MCF 10A (cell line): ENCODE measurements at regions not wholly inside any gene's neighbourhood (a gene's known extent, or its start where the extent isn't known, plus 50 kb on each side); places are given as distances from the start of the nearest gene placed in this dataset.

Experiments used
- BruUV-seq: library from RNA; stranded (reverse); fragments of 400-500 nt; replicated peaks from 2 replicates; lab custom pipeline; 2021; lab: Mats Ljungman, UMichigan
- CTCF ChIA-PET: fragments of 300-600 bp; sonication (Branson Sonifier 250); formaldehyde crosslinking; extraction: SDS; loops from one replicate; lab custom pipeline; 2021; ENCODE audit warnings: antibody characterized with exemption, inconsistent platforms; lab: Yijun Ruan, JAX
- POLR2A ChIA-PET: fragments of 300-600, 350-650 bp; sonication (Branson Sonifier 250); formaldehyde crosslinking; extraction: SDS; loops from one replicate; lab custom pipeline; 2020; ENCODE audit warnings: antibody characterized with exemption, inconsistent platforms; lab: Yijun Ruan, JAX
- DNase-seq: peaks from one replicate; pipeline ENCODE4 v3.0.0-alpha.2; 2018; ENCODE audit not compliant: unreplicated experiment
- H3K27ac Mint-ChIP-seq: one replicate; pipeline ENCODE4 v1.8.0; 2022; ENCODE audit warnings: mild to moderate bottlenecking, low read depth, mixed read lengths; ENCODE audit not compliant: unreplicated experiment
- H3K27me3 Mint-ChIP-seq: one replicate; pipeline ENCODE4 v1.8.0; 2022; ENCODE audit warnings: mixed read lengths; ENCODE audit not compliant: insufficient read depth, unreplicated experiment
- H3K36me3 Mint-ChIP-seq: one replicate; pipeline ENCODE4 v1.8.0; 2022; ENCODE audit warnings: mild to moderate bottlenecking, moderate library complexity, mixed read lengths; ENCODE audit not compliant: insufficient read depth, unreplicated experiment
- H3K4me1 Mint-ChIP-seq: one replicate; pipeline ENCODE4 v1.8.0; 2022; ENCODE audit warnings: mixed read lengths; ENCODE audit not compliant: insufficient read depth, unreplicated experiment
- H3K4me3 Mint-ChIP-seq: one replicate; pipeline ENCODE4 v1.8.0; 2022; ENCODE audit warnings: mild to moderate bottlenecking, moderate library complexity, mixed read lengths; ENCODE audit not compliant: unreplicated experiment
- H3K9me3 Mint-ChIP-seq: one replicate; pipeline ENCODE4 v1.8.0; 2022; ENCODE audit warnings: mixed read lengths; ENCODE audit not compliant: unreplicated experiment
- intact Hi-C: fragments of 100-400 bp; cut with micrococcal nuclease; formaldehyde crosslinking; loops from 2 replicates; pipeline ENCODE4 v1.14.1; 2022
- TF ChIP-seq, protein P1 (sequence below): fragments of 200-600 bp; IDR thresholded peaks from one replicate; pipeline ENCODE4 v1.8.0; 2022; ENCODE audit warnings: antibody characterized with exemption, mild to moderate bottlenecking; ENCODE audit not compliant: unreplicated experiment

GRCh38 chr9:73348471-73348870 lies 196.8 kb downstream of the ANXA1 start:
- no TSS peak for BruUV-seq
- H3K9me3 Mint-ChIP-seq: no peaks in the 10 kb centered on the region
- ChIA-PET POLR2A (no interaction called here), CTCF (no interaction called here)
- intact Hi-C loops: no loop called here
- TF ChIP-seq, protein P1, sequence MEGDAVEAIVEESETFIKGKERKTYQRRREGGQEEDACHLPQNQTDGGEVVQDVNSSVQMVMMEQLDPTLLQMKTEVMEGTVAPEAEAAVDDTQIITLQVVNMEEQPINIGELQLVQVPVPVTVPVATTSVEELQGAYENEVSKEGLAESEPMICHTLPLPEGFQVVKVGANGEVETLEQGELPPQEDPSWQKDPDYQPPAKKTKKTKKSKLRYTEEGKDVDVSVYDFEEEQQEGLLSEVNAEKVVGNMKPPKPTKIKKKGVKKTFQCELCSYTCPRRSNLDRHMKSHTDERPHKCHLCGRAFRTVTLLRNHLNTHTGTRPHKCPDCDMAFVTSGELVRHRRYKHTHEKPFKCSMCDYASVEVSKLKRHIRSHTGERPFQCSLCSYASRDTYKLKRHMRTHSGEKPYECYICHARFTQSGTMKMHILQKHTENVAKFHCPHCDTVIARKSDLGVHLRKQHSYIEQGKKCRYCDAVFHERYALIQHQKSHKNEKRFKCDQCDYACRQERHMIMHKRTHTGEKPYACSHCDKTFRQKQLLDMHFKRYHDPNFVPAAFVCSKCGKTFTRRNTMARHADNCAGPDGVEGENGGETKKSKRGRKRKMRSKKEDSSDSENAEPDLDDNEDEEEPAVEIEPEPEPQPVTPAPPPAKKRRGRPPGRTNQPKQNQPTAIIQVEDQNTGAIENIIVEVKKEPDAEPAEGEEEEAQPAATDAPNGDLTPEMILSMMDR: no peak
- no peaks in the 10 kb centered on the region for H3K4me1 Mint-ChIP-seq
- H3K36me3 Mint-ChIP-seq: no peaks in the 10 kb centered on the region
- H3K27me3 Mint-ChIP-seq: peaks cover 66% of the 10 kb centered on the region
- peak; percentile 16 for DNase-seq
- H3K27ac Mint-ChIP-seq: no peak overlapping the region
- H3K4me3 Mint-ChIP-seq: no peak overlapping the region

GRCh38 chr9:73349476-73349875 lies 197.8 kb downstream of the ANXA1 start:
- Mint-ChIP-seq H3K27ac (no peak overlapping the region), H3K27me3 (peaks cover 64% of the 10 kb centered on the region), H3K4me3 (no peak overlapping the region), H3K4me1 (no peaks in the 10 kb centered on the region), H3K36me3 (no peaks in the 10 kb centered on the region), H3K9me3 (no peaks in the 10 kb centered on the region)
- ChIA-PET CTCF (interaction anchor here (0.9 kb wide), 1 partner anchor 1665 kb away, joined by 3 read pairs; no protein-coding TSS in a partner anchor), POLR2A (no interaction called here)
- BruUV-seq: no TSS peak
- TF ChIP-seq, protein P1: no peak
- intact Hi-C loops: no loop called here
- no peak for DNase-seq

DNA sequence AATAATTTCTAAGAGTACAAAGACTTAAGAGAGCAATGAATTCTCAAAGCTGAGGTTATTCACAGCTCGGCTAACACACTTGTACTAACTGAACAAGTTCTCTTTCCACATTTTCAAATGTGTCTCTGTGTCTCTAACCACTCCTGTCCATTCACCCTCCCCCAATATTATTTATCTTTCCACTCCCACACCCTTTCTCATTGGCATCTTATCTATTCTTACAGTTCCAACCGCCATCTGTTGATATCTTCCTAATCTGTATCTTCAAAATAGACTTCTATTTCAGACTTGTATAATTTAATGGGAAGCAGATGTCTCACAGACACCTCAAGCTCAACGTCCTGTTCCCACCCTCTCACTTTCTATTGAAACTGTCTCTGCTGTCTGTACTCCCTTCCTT lies 205.9 kb downstream of the ANXA1 start:
- H3K27ac Mint-ChIP-seq: no peak overlapping the region
- H3K9me3 Mint-ChIP-seq: no peaks in the 10 kb centered on the region
- POLR2A ChIA-PET: no interaction called here
- H3K4me1 Mint-ChIP-seq: no peaks in the 10 kb centered on the region
- BruUV-seq: no TSS peak
- TF ChIP-seq, protein P1: no peak
- DNase-seq: no peak
- H3K36me3 Mint-ChIP-seq: peaks cover 6% of the 10 kb centered on the region
- intact Hi-C loops: no loop called here
- no peak overlapping the region for H3K4me3 Mint-ChIP-seq
- peaks cover 86% of the 10 kb centered on the region for H3K27me3 Mint-ChIP-seq
- CTCF ChIA-PET: interaction anchor here (0.7 kb wide), 1 partner anchor 52 kb away, joined by 4 read pairs; no protein-coding TSS in a partner anchor

- H3K4me1 Mint-ChIP-seq: no peaks in the 10 kb centered on the region
- no peak overlapping the region for H3K27ac Mint-ChIP-seq
- TF ChIP-seq, protein P1: no peak
- H3K4me3 Mint-ChIP-seq: no peak overlapping the region
- H3K27me3 Mint-ChIP-seq: peaks cover 55% of the 10 kb centered on the region
- CTCF ChIA-PET: no interaction called here
- POLR2A ChIA-PET: no interaction called here
- no TSS peak for BruUV-seq
- H3K9me3 Mint-ChIP-seq: no peaks in the 10 kb centered on the region
- H3K36me3 Mint-ChIP-seq: no peaks in the 10 kb centered on the region
- DNase-seq: peak; percentile 3
- intact Hi-C loops: no loop called here
Observed at GRCh38 chr9:73370053-73370452, 218.4 kb downstream of the ANXA1 start.
